Tibial nerve (tissue), 4 donors: ENCODE measurements at regions not wholly inside any gene's neighbourhood (a gene's known extent, or its start where the extent isn't known, plus 50 kb on each side); places are given as distances from the start of the nearest gene placed in this dataset.

Experiments
- EP300 ChIP-seq, 2 donors: sonication (generic); formaldehyde crosslinking; IDR thresholded peaks; one replicate each; pipeline ENCODE4 v1.6.1; 2017; ENCODE audit warnings: antibody characterized with exemption in 2 of 2, mild to moderate bottlenecking in 1 of 2
- POLR2A ChIP-seq, 2 donors: fragments of 450-650 bp; IDR thresholded peaks; one replicate each; pipeline ENCODE4 v1.6.1; 2017; ENCODE audit warnings: antibody characterized with exemption in 2 of 2, mild to moderate bottlenecking in 2 of 2, moderate library complexity in 2 of 2
- TF ChIP-seq, protein P1 (sequence below), 5 experiments: fragments of 200-600 bp in 3 of 5; fragments of 450-650 bp in 2 of 5; sonication (generic) in 3 of 5; IDR thresholded peaks; one replicate each; pipeline ENCODE4 v1.5.1; 2016 to 2019; ENCODE audit warnings: antibody characterized with exemption in 5 of 5, mild to moderate bottlenecking in 3 of 5, moderate library complexity in 2 of 5

DNA sequence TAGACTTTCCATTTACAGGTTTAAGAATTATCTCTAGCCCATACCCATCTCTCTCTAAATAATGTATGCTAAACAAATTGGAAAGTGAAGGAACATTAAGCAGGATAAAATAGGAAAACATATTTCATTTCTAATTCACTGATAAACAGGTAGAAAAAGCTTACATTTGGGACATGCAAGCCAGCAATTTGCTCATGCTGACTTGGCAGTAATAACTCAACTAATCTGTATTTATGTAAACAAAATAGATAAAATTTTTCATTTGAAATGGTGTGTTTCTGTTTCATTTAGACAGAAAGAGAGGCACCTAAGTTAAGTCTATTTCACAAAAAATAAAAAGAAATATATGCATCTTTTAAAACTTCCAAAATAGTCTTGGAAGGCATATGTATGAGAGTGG lies 877.3 kb upstream of the LRRTM1 start:
- TF ChIP-seq, protein P1, sequence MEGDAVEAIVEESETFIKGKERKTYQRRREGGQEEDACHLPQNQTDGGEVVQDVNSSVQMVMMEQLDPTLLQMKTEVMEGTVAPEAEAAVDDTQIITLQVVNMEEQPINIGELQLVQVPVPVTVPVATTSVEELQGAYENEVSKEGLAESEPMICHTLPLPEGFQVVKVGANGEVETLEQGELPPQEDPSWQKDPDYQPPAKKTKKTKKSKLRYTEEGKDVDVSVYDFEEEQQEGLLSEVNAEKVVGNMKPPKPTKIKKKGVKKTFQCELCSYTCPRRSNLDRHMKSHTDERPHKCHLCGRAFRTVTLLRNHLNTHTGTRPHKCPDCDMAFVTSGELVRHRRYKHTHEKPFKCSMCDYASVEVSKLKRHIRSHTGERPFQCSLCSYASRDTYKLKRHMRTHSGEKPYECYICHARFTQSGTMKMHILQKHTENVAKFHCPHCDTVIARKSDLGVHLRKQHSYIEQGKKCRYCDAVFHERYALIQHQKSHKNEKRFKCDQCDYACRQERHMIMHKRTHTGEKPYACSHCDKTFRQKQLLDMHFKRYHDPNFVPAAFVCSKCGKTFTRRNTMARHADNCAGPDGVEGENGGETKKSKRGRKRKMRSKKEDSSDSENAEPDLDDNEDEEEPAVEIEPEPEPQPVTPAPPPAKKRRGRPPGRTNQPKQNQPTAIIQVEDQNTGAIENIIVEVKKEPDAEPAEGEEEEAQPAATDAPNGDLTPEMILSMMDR (IDR thresholded peaks at IDR 0.05) = no peak
- TF ChIP-seq POLR2A (IDR thresholded peaks at IDR 0.05) (no peak), EP300 (IDR thresholded peaks at IDR 0.05) (no peak)
